ENCODE measurements at regions not wholly inside any gene's neighbourhood (a gene's known extent, or its start where the extent isn't known, plus 50 kb on each side); places are given as distances from the start of the nearest gene placed in this dataset.

DNA sequence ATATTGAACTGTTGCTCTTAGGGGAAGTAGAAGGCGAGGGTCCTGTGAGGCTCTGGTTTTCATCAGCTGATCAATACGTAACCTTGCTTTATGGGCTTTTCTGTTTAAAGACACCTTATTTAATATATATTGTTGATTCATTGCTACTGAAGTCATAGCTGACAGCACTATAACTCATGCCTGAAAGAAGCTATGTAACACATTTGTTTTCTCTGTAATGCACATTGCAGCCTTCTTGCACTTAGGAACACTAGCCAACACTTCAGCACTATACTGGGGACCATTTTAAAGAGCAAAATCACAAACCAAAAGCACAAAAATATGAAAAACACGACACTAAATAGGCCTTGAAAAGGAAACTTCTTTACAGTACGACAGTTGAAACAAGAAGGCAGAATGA is 135.7 kb downstream of the TTC6 start:
- DNase-seq (ENCODE audit: low read depth, low spot score) (no peak), ATAC-seq (no peak)
- Histone ChIP-seq H3K27me3 (ENCODE audit: control insufficient read depth, insufficient read depth, low read length) (no peaks in the 10 kb centered on the region), H3K9me3 (ENCODE audit: control insufficient read depth, insufficient read depth, low read depth, low read length) (no peaks in the 10 kb centered on the region), H3K4me3 (ENCODE audit: low read depth in 2 of 2, low read length in 2 of 2) (no peak overlapping the region), H3K36me3 (ENCODE audit: control insufficient read depth, insufficient read depth, low read length) (no peaks in the 10 kb centered on the region), H3K4me1 (ENCODE audit: control insufficient read depth, insufficient read depth, low read length) (no peaks in the 10 kb centered on the region), H3K27ac (ENCODE audit: low read length) (no peak overlapping the region)
- ChIA-PET POLR2A (no interaction called here), CTCF (no interaction called here)
- intact Hi-C loops (cut with micrococcal nuclease; ENCODE audit: unreplicated experiment) (no loop called here), in situ Hi-C loops (cut with HindIII; ENCODE audit: low pct_unique_long_range_greater_than_20kb, low sequenced_read_pairs) (no loop called here)
- TF ChIP-seq POLR2AphosphoS5 (IDR thresholded peaks at IDR 0.05; ENCODE audit: low read depth, low read length) (no peak), SIN3A (IDR thresholded peaks at IDR 0.05; ENCODE audit: borderline replicate concordance, insufficient read depth, low read depth, low read length) (no peak)
- TF ChIP-seq, protein P1, sequence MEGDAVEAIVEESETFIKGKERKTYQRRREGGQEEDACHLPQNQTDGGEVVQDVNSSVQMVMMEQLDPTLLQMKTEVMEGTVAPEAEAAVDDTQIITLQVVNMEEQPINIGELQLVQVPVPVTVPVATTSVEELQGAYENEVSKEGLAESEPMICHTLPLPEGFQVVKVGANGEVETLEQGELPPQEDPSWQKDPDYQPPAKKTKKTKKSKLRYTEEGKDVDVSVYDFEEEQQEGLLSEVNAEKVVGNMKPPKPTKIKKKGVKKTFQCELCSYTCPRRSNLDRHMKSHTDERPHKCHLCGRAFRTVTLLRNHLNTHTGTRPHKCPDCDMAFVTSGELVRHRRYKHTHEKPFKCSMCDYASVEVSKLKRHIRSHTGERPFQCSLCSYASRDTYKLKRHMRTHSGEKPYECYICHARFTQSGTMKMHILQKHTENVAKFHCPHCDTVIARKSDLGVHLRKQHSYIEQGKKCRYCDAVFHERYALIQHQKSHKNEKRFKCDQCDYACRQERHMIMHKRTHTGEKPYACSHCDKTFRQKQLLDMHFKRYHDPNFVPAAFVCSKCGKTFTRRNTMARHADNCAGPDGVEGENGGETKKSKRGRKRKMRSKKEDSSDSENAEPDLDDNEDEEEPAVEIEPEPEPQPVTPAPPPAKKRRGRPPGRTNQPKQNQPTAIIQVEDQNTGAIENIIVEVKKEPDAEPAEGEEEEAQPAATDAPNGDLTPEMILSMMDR (IDR thresholded peaks at IDR 0.05), result no peak
- TF ChIP-seq, protein P2, sequence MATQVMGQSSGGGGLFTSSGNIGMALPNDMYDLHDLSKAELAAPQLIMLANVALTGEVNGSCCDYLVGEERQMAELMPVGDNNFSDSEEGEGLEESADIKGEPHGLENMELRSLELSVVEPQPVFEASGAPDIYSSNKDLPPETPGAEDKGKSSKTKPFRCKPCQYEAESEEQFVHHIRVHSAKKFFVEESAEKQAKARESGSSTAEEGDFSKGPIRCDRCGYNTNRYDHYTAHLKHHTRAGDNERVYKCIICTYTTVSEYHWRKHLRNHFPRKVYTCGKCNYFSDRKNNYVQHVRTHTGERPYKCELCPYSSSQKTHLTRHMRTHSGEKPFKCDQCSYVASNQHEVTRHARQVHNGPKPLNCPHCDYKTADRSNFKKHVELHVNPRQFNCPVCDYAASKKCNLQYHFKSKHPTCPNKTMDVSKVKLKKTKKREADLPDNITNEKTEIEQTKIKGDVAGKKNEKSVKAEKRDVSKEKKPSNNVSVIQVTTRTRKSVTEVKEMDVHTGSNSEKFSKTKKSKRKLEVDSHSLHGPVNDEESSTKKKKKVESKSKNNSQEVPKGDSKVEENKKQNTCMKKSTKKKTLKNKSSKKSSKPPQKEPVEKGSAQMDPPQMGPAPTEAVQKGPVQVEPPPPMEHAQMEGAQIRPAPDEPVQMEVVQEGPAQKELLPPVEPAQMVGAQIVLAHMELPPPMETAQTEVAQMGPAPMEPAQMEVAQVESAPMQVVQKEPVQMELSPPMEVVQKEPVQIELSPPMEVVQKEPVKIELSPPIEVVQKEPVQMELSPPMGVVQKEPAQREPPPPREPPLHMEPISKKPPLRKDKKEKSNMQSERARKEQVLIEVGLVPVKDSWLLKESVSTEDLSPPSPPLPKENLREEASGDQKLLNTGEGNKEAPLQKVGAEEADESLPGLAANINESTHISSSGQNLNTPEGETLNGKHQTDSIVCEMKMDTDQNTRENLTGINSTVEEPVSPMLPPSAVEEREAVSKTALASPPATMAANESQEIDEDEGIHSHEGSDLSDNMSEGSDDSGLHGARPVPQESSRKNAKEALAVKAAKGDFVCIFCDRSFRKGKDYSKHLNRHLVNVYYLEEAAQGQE (IDR thresholded peaks at IDR 0.05; ENCODE audit: insufficient read depth in 1 of 2, low read depth in 2 of 2, low read length in 1 of 2), result no peak
- BruUV-seq (replicated peaks), result no TSS peak

DNA sequence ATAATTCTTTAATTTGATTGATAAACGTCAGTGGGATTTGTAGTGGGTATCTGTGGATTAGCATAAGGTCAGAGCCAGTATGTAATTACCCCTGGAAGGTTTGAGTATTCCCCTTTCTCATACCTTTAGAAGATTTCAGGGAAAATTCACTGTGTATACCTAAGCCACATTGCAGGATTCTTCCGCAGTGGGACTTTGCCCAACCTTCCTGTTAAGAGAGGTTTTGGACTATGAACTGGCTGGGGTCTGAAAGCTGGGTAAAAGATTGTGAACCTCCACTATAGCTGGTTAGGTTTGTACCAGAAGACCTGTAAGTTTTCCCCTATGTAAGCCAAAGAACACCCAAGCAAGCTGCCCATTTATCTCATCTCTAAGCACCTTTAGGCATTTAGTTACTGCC is 150.2 kb downstream of the TTC6 start:
- no peak for ATAC-seq
- H3K4me3 ChIP-seq (ENCODE audit: low read depth in 2 of 2, low read length in 2 of 2), result no peak overlapping the region
- no peak overlapping the region for H3K27ac ChIP-seq (ENCODE audit: low read length)
- DNase-seq (ENCODE audit: low read depth, low spot score), result no peak
- ChIA-PET CTCF (no interaction called here), POLR2A (interaction anchor here (0.6 kb wide), 1 partner anchor 343 kb away, joined by 4 read pairs; no protein-coding TSS in a partner anchor)
- in situ Hi-C loops (cut with HindIII; ENCODE audit: low pct_unique_long_range_greater_than_20kb, low sequenced_read_pairs), result no loop called here
- BruUV-seq (replicated peaks), result no TSS peak
- intact Hi-C loops (cut with micrococcal nuclease; ENCODE audit: unreplicated experiment), result no loop called here
- no peaks in the 10 kb centered on the region for H3K9me3 ChIP-seq (ENCODE audit: control insufficient read depth, insufficient read depth, low read depth, low read length)
- H3K4me1 ChIP-seq (ENCODE audit: control insufficient read depth, insufficient read depth, low read length), result no peaks in the 10 kb centered on the region
- H3K36me3 ChIP-seq (ENCODE audit: control insufficient read depth, insufficient read depth, low read length), result no peaks in the 10 kb centered on the region
- H3K27me3 ChIP-seq (ENCODE audit: control insufficient read depth, insufficient read depth, low read length), result no peaks in the 10 kb centered on the region
- TF ChIP-seq, protein P1 (IDR thresholded peaks at IDR 0.05), result no peak
- TF ChIP-seq TCF7L2 (IDR thresholded peaks at IDR 0.05; ENCODE audit: low read depth, low read length), result no peak
- TF ChIP-seq, protein P2 (IDR thresholded peaks at IDR 0.05; ENCODE audit: insufficient read depth in 1 of 2, low read depth in 2 of 2, low read length in 1 of 2), result no peak
- no peak for TF ChIP-seq SIN3A (IDR thresholded peaks at IDR 0.05; ENCODE audit: borderline replicate concordance, insufficient read depth, low read depth, low read length)
- TF ChIP-seq POLR2AphosphoS5 (IDR thresholded peaks at IDR 0.05; ENCODE audit: low read depth, low read length), result no peak
